Loucy (cell line): ENCODE measurements at regions not wholly inside any gene's neighbourhood (a gene's known extent, or its start where the extent isn't known, plus 50 kb on each side); places are given as distances from the start of the nearest gene placed in this dataset.

Experiments
- H2AFZ ChIP-seq: fragments of 200-600 bp; sonication (generic); 2 replicates; pipeline ENCODE4 v1.6.0; 2016; ENCODE audit warnings: antibody characterized with exemption, mild to moderate bottlenecking, low read length, moderate library complexity
- H3F3A ChIP-seq: fragments of 200-600 bp; 2 replicates; pipeline ENCODE4 v1.6.0; 2016; ENCODE audit warnings: antibody characterized with exemption, low read depth, mild to moderate bottlenecking
- H3K27me3 ChIP-seq: fragments of 200-600 bp; sonication (generic); 2 replicates; pipeline ENCODE4 v1.6.1; 2014; ENCODE audit warnings: low read length, mild to moderate bottlenecking; ENCODE audit not compliant: insufficient read depth, poor library complexity, severe bottlenecking
- H3K36me3 ChIP-seq: fragments of 200-600 bp; sonication (generic); 2 replicates; pipeline ENCODE4 v1.6.1; 2016; ENCODE audit warnings: low read length; ENCODE audit not compliant: insufficient read depth
- H3K4me1 ChIP-seq: fragments of 200-600 bp; sonication (generic); 2 replicates; pipeline ENCODE4 v1.5.1; 2014; ENCODE audit warnings: low read length, mild to moderate bottlenecking; ENCODE audit not compliant: insufficient read depth, poor library complexity, severe bottlenecking
- H3K4me2 ChIP-seq: fragments of 200-600 bp; sonication (generic); 2 replicates; pipeline ENCODE4 v1.6.0; 2014; ENCODE audit warnings: antibody characterized with exemption, low read length, low read depth, mild to moderate bottlenecking; ENCODE audit not compliant: poor library complexity, severe bottlenecking
- H3K4me3 ChIP-seq: fragments of 200-600 bp; sonication (generic); 2 replicates; pipeline ENCODE4 v1.5.1; 2014; ENCODE audit warnings: low read length, mild to moderate bottlenecking, mixed read lengths; ENCODE audit not compliant: poor library complexity, severe bottlenecking
- H3K79me2 ChIP-seq: fragments of 200-600 bp; sonication (generic); 2 replicates; pipeline ENCODE4 v1.6.1; 2014; ENCODE audit warnings: low read length; ENCODE audit not compliant: insufficient read depth
- H3K9ac ChIP-seq: fragments of 200-600 bp; sonication (generic); 2 replicates; pipeline ENCODE4 v1.6.0; 2014; ENCODE audit warnings: mild to moderate bottlenecking, low read depth, low read length, moderate library complexity; ENCODE audit not compliant: poor library complexity, severe bottlenecking
- H3K9me2 ChIP-seq: fragments of 200-600 bp; sonication (generic); replicated peaks from 2 replicates; pipeline ENCODE4 v1.6.1; 2016; ENCODE audit warnings: low read depth, low read length, mixed read lengths
- H3K9me3 ChIP-seq: fragments of 200-600 bp; sonication (generic); 2 replicates; pipeline ENCODE4 v1.6.1; 2014; ENCODE audit warnings: mild to moderate bottlenecking, antibody characterized with exemption, low read length, low read depth; ENCODE audit not compliant: insufficient read depth
- H4K20me1 ChIP-seq: fragments of 200-600 bp; sonication (generic); 2 replicates; pipeline ENCODE4 v1.6.0; 2014; ENCODE audit warnings: antibody characterized with exemption, low read length, mild to moderate bottlenecking; ENCODE audit not compliant: insufficient read depth, poor library complexity, severe bottlenecking
- CTCF ChIP-seq: fragments of 200-600 bp; sonication (generic); conservative IDR thresholded peaks from 2 replicates; pipeline ENCODE4 v1.5.1; 2014; ENCODE audit warnings: mild to moderate bottlenecking, antibody characterized with exemption, low read length
- EZH2phosphoT487 ChIP-seq: fragments of 200-600 bp; IDR thresholded peaks from 2 replicates; pipeline ENCODE4 v1.6.1; 2018; ENCODE audit warnings: antibody characterized with exemption, mild to moderate bottlenecking, moderate library complexity, borderline replicate concordance

- Histone ChIP-seq H3K36me3 (no peaks in the 10 kb centered on the region), H3F3A (no peaks in the 10 kb centered on the region), H3K79me2 (no peaks in the 10 kb centered on the region), H3K9me3 (no peaks in the 10 kb centered on the region), H3K4me2 (no peak overlapping the region), H3K9ac (peak overlapping the region; percentile 29), H2AFZ (no peak overlapping the region), H3K4me1 (peaks cover 65% of the 10 kb centered on the region), H3K4me3 (no peak overlapping the region), H3K9me2 (no peaks in the 10 kb centered on the region), H4K20me1 (no peaks in the 10 kb centered on the region), H3K27me3 (no peaks in the 10 kb centered on the region)
- TF ChIP-seq CTCF, result no peak
- TF ChIP-seq EZH2phosphoT487, result no peak
These were observed 158.3 kb downstream of the TOMM20 start for GRCh38 chr1:234970401-234970730.

DNA sequence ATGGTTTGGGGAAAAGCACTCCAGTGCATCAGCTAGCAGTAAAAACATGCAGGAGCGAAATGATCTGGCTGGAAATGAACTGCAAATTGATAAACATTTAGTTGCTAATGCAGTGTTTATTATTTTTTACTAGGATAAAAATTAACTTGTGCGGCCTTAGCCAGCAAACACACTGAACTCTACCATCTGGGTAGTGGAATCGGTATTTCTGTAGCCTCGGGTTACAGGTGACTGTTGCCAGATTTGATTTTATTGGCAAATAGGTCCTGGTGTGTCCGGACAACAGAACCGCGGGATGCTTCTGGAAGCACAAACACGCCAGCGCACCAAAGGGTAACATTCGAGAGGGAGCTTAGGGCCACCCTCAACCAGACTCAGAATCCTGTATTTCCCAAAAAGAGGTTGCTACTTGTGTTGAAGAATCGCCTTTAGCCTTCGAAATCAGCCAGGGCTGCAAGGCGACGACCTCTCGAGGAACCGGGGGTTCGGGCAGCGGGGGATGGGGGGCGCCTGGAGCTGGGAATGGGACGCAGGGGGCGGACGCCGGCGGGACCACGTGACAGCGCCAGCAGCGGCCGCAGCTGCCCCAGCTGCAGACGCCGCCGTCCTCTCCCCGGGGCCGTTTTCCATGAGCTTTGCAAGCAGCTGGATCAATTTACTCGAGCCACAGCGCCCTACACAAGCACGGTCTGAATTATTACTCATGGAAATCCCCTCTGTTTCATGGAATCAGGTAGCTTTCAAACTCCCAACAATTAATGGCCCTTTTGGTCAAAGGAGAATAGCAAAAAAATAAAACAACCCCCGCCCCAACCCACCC lies 158.8 kb downstream of the TOMM20 start:
- Histone ChIP-seq H3K36me3 (no peaks in the 10 kb centered on the region), H2AFZ (0 out of 2 replicates have a peak overlapping the region, but pooled peaks have one; percentile 32), H3K4me2 (no peak overlapping the region), H3K9me2 (no peaks in the 10 kb centered on the region), H3K27me3 (no peaks in the 10 kb centered on the region), H3K4me1 (peaks cover 65% of the 10 kb centered on the region), H4K20me1 (no peaks in the 10 kb centered on the region), H3F3A (peaks cover under 1% of the 10 kb centered on the region; the same call in 1 of the 2 replicates), H3K4me3 (no peak overlapping the region), H3K79me2 (no peaks in the 10 kb centered on the region), H3K9me3 (no peaks in the 10 kb centered on the region), H3K9ac (no peak overlapping the region)
- no peak for TF ChIP-seq EZH2phosphoT487
- no peak for TF ChIP-seq CTCF

DNA sequence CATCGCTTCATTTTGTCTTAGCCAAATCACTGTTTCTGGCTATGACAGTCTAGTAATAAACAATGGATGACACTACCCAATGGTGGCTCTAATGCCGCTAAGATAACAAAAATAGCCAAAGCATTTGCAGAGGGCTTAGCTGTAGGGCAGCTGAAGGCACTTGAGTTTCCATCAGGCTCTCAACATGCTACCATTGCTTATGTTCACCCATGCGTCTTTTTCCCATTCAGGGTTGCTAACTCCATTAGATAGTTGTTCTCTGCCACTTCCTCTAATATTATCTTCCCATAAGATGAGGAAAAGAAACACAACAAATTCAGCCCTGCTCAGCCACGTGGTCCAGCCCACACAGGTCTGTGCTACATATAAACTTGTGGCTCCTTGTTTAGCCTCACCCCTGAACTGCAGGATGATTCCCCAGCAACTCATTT lies 159.6 kb downstream of the TOMM20 start:
- Histone ChIP-seq H3K27me3 (no peaks in the 10 kb centered on the region), H3K36me3 (no peaks in the 10 kb centered on the region), H3K4me3 (no peak overlapping the region), H3K79me2 (no peaks in the 10 kb centered on the region), H3K4me1 (peaks cover 65% of the 10 kb centered on the region), H2AFZ (peak overlapping the region; percentile 32; the same call in 1 of the 2 replicates), H4K20me1 (no peaks in the 10 kb centered on the region), H3K4me2 (no peak overlapping the region), H3K9ac (no peak overlapping the region), H3K9me2 (no peaks in the 10 kb centered on the region), H3F3A (peaks cover 8% of the 10 kb centered on the region), H3K9me3 (no peaks in the 10 kb centered on the region)
- TF ChIP-seq CTCF, result no peak
- TF ChIP-seq EZH2phosphoT487, result no peak
